Activated CD4-positive, alpha-beta memory T cell treated with anti-CD3 and anti-CD28 coated beads for 36 hours (primary cell): ENCODE measurements at regions not wholly inside any gene's neighbourhood (a gene's known extent, or its start where the extent isn't known, plus 50 kb on each side); places are given as distances from the start of the nearest gene placed in this dataset.

Experiments used
- CTCF ChIA-PET: fragments of 350-600 bp; sonication (Branson Sonifier 250); formaldehyde crosslinking; loops from one replicate; lab custom pipeline; 2021; ENCODE audit warnings: antibody characterized with exemption, inconsistent platforms; lab: Charles Lee
- POLR2A ChIA-PET: fragments of 350-600 bp; sonication (Branson Sonifier 250); formaldehyde crosslinking; loops from one replicate; lab custom pipeline; 2021; ENCODE audit warnings: antibody characterized with exemption; lab: Charles Lee
- DNase-seq: peaks from one replicate; pipeline ENCODE4 v3.0.0-alpha.2; 2020
- H3K27ac Mint-ChIP-seq: one replicate; pipeline ENCODE4 v1.8.0; 2021; ENCODE audit warnings: mixed read lengths
- H3K27me3 Mint-ChIP-seq: one replicate; pipeline ENCODE4 v1.8.0; 2021; ENCODE audit warnings: mixed read lengths
- H3K36me3 Mint-ChIP-seq: one replicate; pipeline ENCODE4 v1.8.0; 2021; ENCODE audit warnings: mixed read lengths
- H3K4me1 Mint-ChIP-seq: one replicate; pipeline ENCODE4 v1.8.0; 2021; ENCODE audit warnings: low read depth, mixed read lengths
- H3K4me3 Mint-ChIP-seq: one replicate; pipeline ENCODE4 v1.8.0; 2021; ENCODE audit warnings: mild to moderate bottlenecking, mixed read lengths
- H3K9me3 Mint-ChIP-seq: one replicate; pipeline ENCODE4 v1.8.0; 2021; ENCODE audit warnings: mixed read lengths
- intact Hi-C: fragments of 100-400 bp; cut with micrococcal nuclease; formaldehyde crosslinking; loops from one replicate; pipeline ENCODE4 v1.15.1; 2023

DNA sequence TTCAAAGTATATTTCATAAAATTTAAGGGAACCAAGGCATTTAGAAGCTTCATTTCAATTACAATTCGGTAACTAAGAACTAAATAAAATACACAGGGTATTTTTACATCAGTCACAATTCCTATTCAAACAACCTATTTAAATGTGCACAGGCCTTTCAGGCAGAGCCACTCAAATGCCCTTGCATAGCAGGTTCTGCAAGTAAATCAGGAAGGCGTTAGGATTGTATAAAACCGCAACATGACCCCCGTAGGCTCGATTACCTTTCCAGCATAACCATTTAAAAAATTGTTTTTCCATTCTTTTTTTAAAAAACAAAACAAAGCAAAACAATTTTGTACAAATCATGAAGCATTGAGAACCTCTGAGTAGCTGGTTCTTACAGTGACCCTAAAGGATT, 289.9 kb upstream of the SP8 start:
- POLR2A ChIA-PET, result no interaction called here
- Mint-ChIP-seq H3K4me1 (no peaks in the 10 kb centered on the region), H3K27me3 (peaks cover 5% of the 10 kb centered on the region), H3K36me3 (no peaks in the 10 kb centered on the region), H3K4me3 (no peak overlapping the region), H3K9me3 (no peaks in the 10 kb centered on the region), H3K27ac (no peak overlapping the region)
- intact Hi-C loops, result no loop called here
- DNase-seq, result no peak
- CTCF ChIA-PET, result interaction anchor here (0.7 kb wide), 1 partner anchor 244 kb away, joined by 4 read pairs; no protein-coding TSS in a partner anchor

DNA sequence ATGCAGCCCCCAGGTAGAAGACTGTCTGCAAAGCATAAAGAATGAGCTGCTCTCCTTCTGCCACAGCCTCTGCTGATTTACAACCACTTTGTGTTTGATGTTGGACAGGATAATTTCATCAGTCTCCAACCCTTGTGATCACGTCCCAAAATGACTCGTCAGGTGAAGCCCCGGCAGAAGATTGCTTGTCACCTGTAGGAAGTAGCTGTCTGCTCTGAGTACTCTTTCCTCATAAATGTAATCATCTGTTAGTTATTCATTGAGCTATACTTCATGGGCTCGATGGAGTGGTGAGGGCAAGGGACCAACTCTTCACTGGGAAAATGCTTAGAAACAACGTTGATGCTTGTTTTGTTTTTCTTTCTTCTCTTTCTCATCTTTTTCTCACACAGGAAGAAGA, 290.9 kb upstream of the SP8 start:
- Mint-ChIP-seq H3K27me3 (peaks cover 5% of the 10 kb centered on the region), H3K4me1 (no peaks in the 10 kb centered on the region), H3K4me3 (no peak overlapping the region), H3K9me3 (no peaks in the 10 kb centered on the region), H3K36me3 (no peaks in the 10 kb centered on the region), H3K27ac (no peak overlapping the region)
- CTCF ChIA-PET, result interaction anchor here (0.7 kb wide), 1 partner anchor 243 kb away, joined by 4 read pairs; no protein-coding TSS in a partner anchor
- POLR2A ChIA-PET, result no interaction called here
- intact Hi-C loops, result no loop called here
- DNase-seq, result no peak

DNA sequence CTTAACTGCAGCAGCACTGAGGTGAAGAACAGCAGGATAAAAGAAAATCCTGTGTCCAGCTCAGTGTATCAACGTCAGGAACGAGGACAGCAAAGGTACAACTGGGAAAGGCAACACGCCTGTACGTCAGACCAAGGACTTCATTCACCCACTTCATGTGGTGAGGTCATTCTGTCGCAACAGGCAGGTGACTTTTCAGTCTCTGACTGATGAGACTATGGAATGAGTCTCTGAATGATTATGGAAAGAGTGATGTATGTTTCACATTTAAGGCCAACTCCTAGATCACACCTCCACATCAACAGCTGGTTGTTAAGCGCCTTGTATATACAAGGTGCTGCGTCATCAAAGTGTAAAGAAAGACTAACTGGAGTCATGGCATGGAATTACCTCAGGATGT, 297.6 kb upstream of the SP8 start:
- Mint-ChIP-seq H3K36me3 (no peaks in the 10 kb centered on the region), H3K4me1 (no peaks in the 10 kb centered on the region), H3K27ac (no peak overlapping the region), H3K4me3 (no peak overlapping the region), H3K27me3 (peaks cover 2% of the 10 kb centered on the region), H3K9me3 (no peaks in the 10 kb centered on the region)
- POLR2A ChIA-PET, result no interaction called here
- DNase-seq, result no peak
- CTCF ChIA-PET, result no interaction called here
- intact Hi-C loops, result no loop called here

- no peak for DNase-seq
- Mint-ChIP-seq H3K36me3 (no peaks in the 10 kb centered on the region), H3K4me1 (no peaks in the 10 kb centered on the region), H3K27ac (no peak overlapping the region), H3K9me3 (no peaks in the 10 kb centered on the region), H3K27me3 (no peaks in the 10 kb centered on the region), H3K4me3 (no peak overlapping the region)
- intact Hi-C loops, result no loop called here
- CTCF ChIA-PET, result no interaction called here
- POLR2A ChIA-PET, result no interaction called here
Observed at GRCh38 chr7:21086688-21087087, 300.0 kb upstream of the SP8 start.

DNA sequence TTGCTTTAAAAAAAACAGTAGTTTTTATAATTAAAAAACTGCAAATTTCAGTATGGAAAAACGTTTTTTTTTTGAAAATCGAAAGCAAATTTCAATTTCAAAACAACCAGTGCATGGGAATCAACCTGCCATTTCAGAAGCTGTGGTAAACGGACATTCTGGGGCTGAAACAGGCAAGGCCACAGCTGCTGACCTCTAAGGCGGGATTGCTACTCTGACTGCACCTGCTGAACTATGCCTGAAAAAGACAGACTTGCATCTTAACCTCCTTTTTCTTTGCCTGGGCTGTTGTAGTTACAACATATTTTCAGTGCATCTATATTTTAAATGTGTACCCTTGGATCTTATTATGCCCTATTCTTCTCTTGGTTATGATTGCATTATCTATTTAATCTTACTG, 303.0 kb upstream of the SP8 start:
- Mint-ChIP-seq H3K27me3 (no peaks in the 10 kb centered on the region), H3K4me3 (no peak overlapping the region), H3K36me3 (no peaks in the 10 kb centered on the region), H3K9me3 (no peaks in the 10 kb centered on the region), H3K4me1 (no peaks in the 10 kb centered on the region), H3K27ac (no peak overlapping the region)
- POLR2A ChIA-PET, result no interaction called here
- intact Hi-C loops, result no loop called here
- CTCF ChIA-PET, result no interaction called here
- DNase-seq, result no peak

DNA sequence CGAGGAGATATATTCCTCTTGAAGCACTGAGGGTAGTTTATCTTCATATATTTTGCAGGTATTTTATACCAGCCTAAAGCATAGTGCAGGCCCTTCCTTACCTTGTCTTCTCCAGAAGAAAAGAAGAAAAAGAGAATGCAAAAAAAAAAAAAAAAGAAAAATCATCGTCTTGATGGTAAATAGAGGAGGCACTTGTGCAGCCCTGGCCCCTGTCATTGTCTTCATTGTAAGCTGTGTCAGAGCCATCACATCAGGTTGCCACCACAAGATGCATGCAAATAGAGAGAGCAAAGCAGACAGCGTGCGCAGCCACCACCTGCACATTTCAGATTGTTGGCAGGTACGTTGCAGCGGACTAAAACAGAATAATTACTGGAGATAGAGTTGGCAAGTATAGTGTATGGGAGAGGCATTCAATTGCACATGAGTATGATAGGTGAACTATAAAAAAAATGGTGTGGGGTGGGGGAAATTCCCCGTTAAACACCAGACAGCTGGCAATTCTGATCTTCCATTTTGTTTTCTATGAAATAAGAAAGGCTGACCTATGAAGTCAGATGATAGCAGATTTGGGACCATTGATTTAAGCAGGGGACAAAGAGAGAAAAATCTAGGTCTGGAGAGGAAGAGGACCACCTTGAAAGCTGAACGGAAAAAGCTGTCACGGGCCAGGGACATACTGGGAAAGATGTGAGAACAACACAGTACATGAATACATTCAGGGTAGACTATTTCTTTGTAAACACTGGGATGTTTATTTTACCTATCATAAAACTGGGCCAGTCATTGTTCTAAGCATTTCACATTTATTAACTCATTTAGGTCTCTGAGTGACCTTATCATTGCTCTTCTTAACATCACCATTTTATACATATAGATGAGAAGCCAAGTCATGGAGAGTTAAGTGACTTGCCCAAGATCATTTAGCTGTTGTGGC, 306.3 kb upstream of the SP8 start:
- DNase-seq, result no peak
- no peaks in the 10 kb centered on the region for H3K9me3 Mint-ChIP-seq
- no peaks in the 10 kb centered on the region for H3K27me3 Mint-ChIP-seq
- H3K4me1 Mint-ChIP-seq, result no peaks in the 10 kb centered on the region
- no peak overlapping the region for H3K27ac Mint-ChIP-seq
- H3K4me3 Mint-ChIP-seq, result no peak overlapping the region
- ChIA-PET CTCF (interaction anchor here (0.7 kb wide), 1 partner anchor 20 kb away, joined by 3 read pairs; no protein-coding TSS in a partner anchor), POLR2A (no interaction called here)
- no peaks in the 10 kb centered on the region for H3K36me3 Mint-ChIP-seq
- intact Hi-C loops, result no loop called here

- Mint-ChIP-seq H3K27ac (no peak overlapping the region), H3K4me3 (no peak overlapping the region), H3K27me3 (no peaks in the 10 kb centered on the region), H3K36me3 (no peaks in the 10 kb centered on the region), H3K9me3 (no peaks in the 10 kb centered on the region), H3K4me1 (no peaks in the 10 kb centered on the region)
- intact Hi-C loops, result no loop called here
- no peak for DNase-seq
- CTCF ChIA-PET, result no interaction called here
- POLR2A ChIA-PET, result no interaction called here
Observed at GRCh38 chr7:21094589-21094988, 307.9 kb upstream of the SP8 start.

DNA sequence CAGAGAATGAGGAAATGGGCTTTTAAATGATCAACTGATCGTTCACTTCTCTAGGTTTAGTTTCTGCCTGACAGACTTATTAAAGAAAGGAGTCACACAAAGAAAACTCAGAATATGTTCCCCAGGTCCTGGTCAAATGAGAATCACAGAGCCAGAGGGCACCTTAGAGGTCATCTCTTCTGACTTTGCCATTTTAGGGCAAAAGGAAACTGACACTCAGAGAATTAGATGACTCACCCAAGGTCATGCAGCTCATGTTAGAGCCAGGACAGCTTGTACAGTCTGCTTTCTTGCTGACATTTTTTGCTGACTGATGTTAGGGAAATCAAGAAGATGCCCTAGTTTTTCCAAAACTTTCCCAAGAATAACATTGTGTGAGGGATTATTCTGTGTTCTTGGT, 312.7 kb upstream of the SP8 start:
- Mint-ChIP-seq H3K27me3 (peaks cover 4% of the 10 kb centered on the region), H3K27ac (no peak overlapping the region), H3K4me1 (no peaks in the 10 kb centered on the region), H3K36me3 (no peaks in the 10 kb centered on the region), H3K4me3 (no peak overlapping the region), H3K9me3 (no peaks in the 10 kb centered on the region)
- ChIA-PET POLR2A (no interaction called here), CTCF (no interaction called here)
- intact Hi-C loops, result no loop called here
- no peak for DNase-seq

DNA sequence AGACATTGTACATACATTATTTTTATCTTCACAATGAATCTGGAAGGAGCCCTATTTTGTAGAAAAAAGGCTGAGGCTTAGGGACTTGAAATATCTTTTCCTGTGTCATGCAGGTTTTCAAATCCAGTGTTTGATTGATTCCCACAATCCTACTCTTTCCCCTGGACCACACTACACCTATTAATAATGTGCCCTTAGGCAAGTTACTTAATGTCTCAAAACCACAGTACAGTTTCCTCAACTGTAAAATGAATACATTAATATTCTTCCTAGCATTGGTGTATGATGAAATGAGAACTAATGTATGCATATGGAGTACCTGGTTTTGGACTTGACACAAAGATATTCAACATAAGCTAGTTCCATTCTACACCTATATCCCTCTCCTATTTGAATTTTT, 313.3 kb upstream of the SP8 start:
- Mint-ChIP-seq H3K36me3 (no peaks in the 10 kb centered on the region), H3K4me3 (no peak overlapping the region), H3K9me3 (no peaks in the 10 kb centered on the region), H3K27me3 (peaks cover 4% of the 10 kb centered on the region), H3K27ac (no peak overlapping the region), H3K4me1 (no peaks in the 10 kb centered on the region)
- DNase-seq, result no peak
- intact Hi-C loops, result no loop called here
- POLR2A ChIA-PET, result no interaction called here
- CTCF ChIA-PET, result no interaction called here

DNA sequence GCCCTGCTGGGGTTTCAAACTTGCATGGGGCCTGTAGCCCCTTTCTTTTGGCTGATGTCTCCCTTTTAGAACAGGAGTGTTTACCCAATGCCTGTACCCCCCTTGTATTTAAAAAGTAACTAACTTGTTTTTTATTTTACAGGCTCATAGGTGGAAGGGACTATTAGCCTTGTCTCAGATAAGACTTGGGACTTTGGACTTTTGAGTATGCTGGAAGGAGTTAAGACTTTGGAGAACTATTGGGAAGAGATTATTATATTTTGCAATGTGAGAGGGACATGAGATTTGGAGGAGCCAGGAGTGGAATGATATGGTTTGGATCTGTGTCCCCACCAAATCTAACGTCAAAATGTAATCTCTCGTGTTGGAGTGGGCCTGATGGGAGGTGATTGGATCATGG, 314.9 kb upstream of the SP8 start:
- Mint-ChIP-seq H3K27ac (no peak overlapping the region), H3K9me3 (no peaks in the 10 kb centered on the region), H3K4me1 (no peaks in the 10 kb centered on the region), H3K27me3 (peaks cover 4% of the 10 kb centered on the region), H3K36me3 (no peaks in the 10 kb centered on the region), H3K4me3 (no peak overlapping the region)
- intact Hi-C loops, result no loop called here
- DNase-seq, result no peak
- ChIA-PET CTCF (no interaction called here), POLR2A (no interaction called here)

DNA sequence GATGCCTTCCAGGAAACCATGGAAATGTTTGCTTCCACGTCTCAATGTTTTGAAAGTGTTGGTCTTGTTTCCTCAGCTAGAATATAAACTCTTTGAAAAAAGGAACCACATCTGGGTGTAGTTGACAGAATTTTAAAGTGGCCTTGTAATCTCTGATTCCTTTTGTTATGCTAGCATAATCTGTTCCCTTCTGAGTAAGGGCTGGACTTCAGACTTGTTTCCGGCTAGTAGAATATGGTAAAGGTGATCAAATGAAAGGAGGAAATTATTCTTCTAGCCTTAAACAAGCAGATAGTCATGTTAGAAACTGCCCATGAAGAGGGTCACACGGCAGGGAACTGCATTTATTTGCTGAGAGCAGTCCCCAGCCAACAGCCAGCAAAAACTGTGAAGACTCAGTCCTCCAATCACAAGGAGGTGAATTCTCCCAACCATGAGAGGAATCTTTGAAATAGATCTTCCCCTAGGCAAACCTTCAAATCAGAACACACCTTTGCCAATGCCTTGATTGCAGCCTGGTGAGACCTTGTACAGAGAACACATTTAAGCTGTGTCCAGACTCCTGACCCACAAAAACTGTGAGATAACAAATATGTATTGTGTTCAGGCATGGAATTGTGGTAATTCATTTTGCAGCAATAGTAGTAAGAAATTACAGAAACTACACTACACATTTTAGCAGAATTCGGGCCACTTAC, 316.9 kb upstream of the SP8 start:
- Mint-ChIP-seq H3K4me3 (no peak overlapping the region), H3K36me3 (no peaks in the 10 kb centered on the region), H3K27me3 (peaks cover 4% of the 10 kb centered on the region), H3K27ac (no peak overlapping the region), H3K9me3 (no peaks in the 10 kb centered on the region), H3K4me1 (no peaks in the 10 kb centered on the region)
- intact Hi-C loops, result no loop called here
- CTCF ChIA-PET, result no interaction called here
- POLR2A ChIA-PET, result no interaction called here
- DNase-seq, result no peak

- no peak overlapping the region for H3K27ac Mint-ChIP-seq
- ChIA-PET POLR2A (no interaction called here), CTCF (no interaction called here)
- H3K9me3 Mint-ChIP-seq, result no peaks in the 10 kb centered on the region
- intact Hi-C loops, result no loop called here
- no peaks in the 10 kb centered on the region for H3K4me1 Mint-ChIP-seq
- no peak overlapping the region for H3K4me3 Mint-ChIP-seq
- no peak for DNase-seq
- peaks cover 4% of the 10 kb centered on the region for H3K27me3 Mint-ChIP-seq
- no peaks in the 10 kb centered on the region for H3K36me3 Mint-ChIP-seq
Observed at GRCh38 chr7:21104124-21104500, 317.4 kb upstream of the SP8 start.
